Posterior vena cava (tissue), 2 donors: ENCODE measurements at regions not wholly inside any gene's neighbourhood (a gene's known extent, or its start where the extent isn't known, plus 50 kb on each side); places are given as distances from the start of the nearest gene placed in this dataset.

Source experiments
- DNase-seq: peaks from one replicate; pipeline ENCODE4 v3.0.0-alpha.2; 2020; ENCODE audit warnings: low spot score
- intact Hi-C, 2 donors: fragments of 100-400 bp; cut with DNase I; formaldehyde crosslinking; loops; one replicate each; pipeline versions ENCODE4 v1.14.1 to v1.14.2; 2022 to 2023
- donor health status: DM: yes; HTN: yes; CAD: no.
- donor health status: DM: yes; HTN: yes; CAD: no.

DNA sequence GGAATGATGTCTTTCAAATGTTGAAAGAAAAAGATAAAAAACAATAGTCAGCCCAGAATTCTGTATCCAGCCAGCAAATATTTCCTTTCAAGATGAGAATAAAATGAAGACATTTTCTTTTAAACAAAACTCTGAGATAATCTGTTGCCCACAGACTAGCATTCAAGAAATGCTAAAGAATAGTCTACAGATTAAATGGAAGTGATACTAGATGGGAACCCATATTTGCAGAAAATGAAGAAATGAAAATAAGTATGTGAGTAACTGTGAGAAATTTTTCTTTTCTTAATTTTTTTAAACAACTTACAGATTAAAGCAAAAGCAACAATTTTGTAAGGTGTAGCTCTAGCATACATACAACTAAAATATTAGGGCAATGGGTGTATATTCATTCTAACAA is 469.8 kb downstream of the IGSF11 start:
- intact Hi-C loops = no loop called here
- no peak for DNase-seq

- no peak for DNase-seq
- intact Hi-C loops = no loop called here
Measured at GRCh38 chr3:118573912-118574311, 460.7 kb downstream of the IGSF11 start.

DNA sequence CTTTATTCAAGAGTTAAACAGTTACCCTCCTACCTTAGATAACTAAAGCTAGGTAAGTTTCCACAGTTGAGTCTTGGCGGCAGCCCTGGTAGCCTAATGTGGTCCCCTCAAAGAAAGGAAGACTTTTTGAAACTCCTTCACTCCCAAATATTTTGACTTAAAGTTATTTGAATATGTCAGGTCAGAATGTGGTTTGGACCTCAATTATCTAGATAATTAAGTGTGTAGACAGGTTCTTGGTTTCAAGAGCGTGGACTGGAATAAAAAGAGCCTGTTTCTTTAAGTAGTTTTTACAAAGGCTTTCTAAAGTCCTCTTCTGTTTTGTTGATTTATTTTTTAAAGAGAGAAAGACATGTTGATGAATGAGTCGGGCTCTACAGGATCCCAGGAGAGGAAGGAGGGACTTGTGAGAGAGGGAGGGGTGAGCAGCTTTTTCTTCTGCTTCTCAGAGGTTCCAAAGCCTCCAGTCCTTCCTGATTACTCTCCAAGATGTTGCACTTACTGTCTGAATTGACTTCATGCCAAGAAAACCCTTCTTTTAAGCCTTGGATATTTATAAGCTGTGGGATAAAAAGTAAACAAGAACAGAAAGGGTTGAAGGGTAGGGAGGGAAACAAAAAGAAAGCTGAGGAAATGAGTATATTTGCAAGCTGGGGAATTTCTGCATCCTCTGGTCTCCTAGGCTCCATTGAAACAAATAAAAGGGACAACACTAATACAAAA is 457.4 kb downstream of the IGSF11 start:
- DNase-seq = no peak
- intact Hi-C loops = no loop called here

DNA sequence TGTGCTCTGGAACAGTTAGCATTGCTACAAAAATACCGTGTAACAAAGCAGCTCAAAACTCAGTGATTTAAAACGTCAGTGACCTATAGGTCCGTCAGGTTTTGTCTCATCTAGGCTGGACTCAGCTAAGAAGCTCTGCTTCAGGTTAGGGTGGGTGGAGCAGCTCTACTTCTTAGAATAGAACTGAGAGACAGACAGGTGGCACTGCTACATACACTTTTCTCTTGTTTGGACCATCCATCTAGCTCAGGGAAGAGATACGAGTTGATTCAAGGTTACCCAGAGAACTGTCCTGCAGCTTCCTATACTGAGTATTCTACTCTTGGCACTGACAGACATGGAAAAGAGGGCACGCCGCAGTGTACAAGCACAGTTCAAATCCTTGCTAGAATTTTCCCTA is 456.1 kb downstream of the IGSF11 start:
- intact Hi-C loops = no loop called here
- no peak for DNase-seq

DNA sequence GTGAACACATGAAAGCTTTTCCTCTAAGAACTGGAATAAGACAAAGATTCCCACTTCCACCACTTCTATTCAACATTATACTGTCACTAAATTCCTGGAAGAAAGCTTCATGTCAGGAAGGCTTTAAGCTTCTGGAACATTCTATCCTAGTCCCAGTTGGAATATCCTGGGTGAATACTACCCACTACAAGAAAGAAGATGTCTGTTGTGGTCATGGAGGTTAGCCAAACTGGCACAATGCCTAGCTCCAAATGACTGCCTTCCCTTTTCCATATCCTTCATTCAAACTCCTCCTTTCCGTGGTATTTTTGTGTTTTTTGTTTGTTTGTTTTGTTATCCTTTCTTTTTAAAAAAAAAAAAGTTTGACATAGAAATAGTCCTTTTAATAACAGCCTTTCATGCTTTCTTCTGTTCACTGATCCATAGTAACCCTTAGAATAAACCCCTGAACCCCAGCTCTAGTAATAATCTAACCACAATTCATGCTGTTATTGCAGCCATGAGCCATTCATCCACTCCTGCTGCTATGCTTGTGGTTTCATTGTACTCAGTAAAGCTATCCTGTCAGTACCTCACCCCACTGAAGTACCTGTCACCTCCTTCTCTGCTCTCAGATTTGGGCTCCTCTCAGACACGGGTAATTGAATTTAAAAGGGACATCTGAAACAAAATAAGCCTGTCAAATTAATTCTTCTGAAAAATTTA is 447.5 kb downstream of the IGSF11 start:
- no peak for DNase-seq
- intact Hi-C loops = no loop called here

- intact Hi-C loops = no loop called here
- no peak for DNase-seq
Measured at GRCh38 chr3:118587847-118588246, 446.8 kb downstream of the IGSF11 start.

DNA sequence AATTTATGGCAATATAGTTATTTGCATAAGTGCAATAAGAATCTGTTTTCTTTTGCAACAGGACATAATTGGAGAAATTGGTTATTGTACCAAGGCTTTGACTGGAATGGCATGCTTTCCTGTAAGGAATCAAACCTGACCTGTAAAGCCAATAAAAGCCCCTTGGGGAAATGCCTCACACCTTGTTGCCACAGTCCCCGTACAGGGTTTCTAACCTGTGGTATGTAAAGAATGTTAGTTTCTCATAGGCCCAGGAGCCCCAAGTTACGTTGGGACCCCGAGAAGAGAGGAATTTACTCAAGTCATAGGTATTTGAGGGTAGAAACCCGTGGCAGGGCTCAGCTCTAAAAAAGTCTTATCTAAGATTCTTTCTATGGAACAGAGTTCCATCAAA is 441.4 kb downstream of the IGSF11 start:
- no peak for DNase-seq

GRCh38 chr3:118597184-118597583 is 437.5 kb downstream of the IGSF11 start:
- intact Hi-C loops = no loop called here
- no peak for DNase-seq

More for the DNA sequence above, 441.4 kb downstream of the IGSF11 start:
- intact Hi-C loops = no loop called here

GRCh38 chr3:118607915-118608820 is 426.5 kb downstream of the IGSF11 start:
- intact Hi-C loops = no loop called here
- DNase-seq = peak; percentile 53

GRCh38 chr3:118618247-118619040 is 416.2 kb downstream of the IGSF11 start:
- DNase-seq = no peak
- intact Hi-C loops = no loop called here

DNA sequence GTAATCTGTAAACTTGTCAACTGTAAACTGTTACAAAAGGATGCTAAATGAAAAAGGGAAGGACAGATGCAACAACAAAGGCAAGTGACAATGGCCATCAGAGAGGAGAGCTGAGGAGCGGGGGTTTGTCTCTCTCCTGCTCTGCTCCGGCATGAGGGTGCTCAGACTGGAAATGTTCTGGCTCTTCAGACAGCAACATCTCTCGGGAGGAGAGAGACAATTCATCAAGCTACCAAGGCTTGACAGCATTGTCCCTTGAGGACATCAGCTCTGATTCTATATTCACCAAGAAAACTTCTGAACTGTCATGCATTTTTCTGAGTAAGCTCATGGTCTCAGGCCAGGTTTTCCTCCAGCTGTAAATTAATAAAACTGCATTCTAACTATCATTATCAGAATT is 408.2 kb downstream of the IGSF11 start:
- intact Hi-C loops = no loop called here
- no peak for DNase-seq

- DNase-seq = no peak
- intact Hi-C loops = no loop called here
Measured at GRCh38 chr3:118628704-118629341, 405.8 kb downstream of the IGSF11 start.

- DNase-seq = no peak
- intact Hi-C loops = no loop called here
Measured at GRCh38 chr3:118629821-118630220, 404.8 kb downstream of the IGSF11 start.

- DNase-seq = no peak
- intact Hi-C loops = no loop called here
Measured at GRCh38 chr3:118635711-118636110, 398.9 kb downstream of the IGSF11 start.

GRCh38 chr3:118636841-118637240 is 397.8 kb downstream of the IGSF11 start:
- intact Hi-C loops = no loop called here
- DNase-seq = no peak

DNA sequence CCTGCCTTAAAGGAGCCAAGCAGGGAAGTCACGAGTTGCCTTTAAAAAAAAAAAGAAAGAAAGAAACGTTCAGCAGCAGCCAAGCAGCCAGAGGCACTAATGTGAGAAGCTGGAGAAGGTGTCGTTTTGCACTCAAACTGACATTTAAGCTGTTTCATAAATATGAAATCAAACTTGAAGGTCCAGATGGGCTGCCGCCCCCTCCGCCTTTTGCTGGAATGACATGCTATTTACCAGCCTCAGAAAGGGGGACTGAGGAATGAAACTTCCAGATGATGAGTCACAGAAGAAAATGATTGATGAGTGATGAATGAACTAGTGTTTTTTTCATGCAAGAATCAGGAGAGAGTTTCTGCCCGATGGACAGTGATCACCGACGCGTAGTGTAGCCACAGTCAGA is 396.8 kb downstream of the IGSF11 start:
- no peak for DNase-seq
- intact Hi-C loops = no loop called here

- no peak for DNase-seq
- intact Hi-C loops = no loop called here
Measured at GRCh38 chr3:118641608-118642007, 393.0 kb downstream of the IGSF11 start.

GRCh38 chr3:118671192-118671591 is 363.5 kb downstream of the IGSF11 start:
- intact Hi-C loops = no loop called here
- no peak for DNase-seq

GRCh38 chr3:118675305-118675704 is 359.3 kb downstream of the IGSF11 start:
- intact Hi-C loops = no loop called here
- DNase-seq = no peak
